ENCODE measurements at regions not wholly inside any gene's neighbourhood (a gene's known extent, or its start where the extent isn't known, plus 50 kb on each side); places are given as distances from the start of the nearest gene placed in this dataset.

GRCh38 chr5:172577267-172577909, 63.7 kb upstream of the NEURL1B start:
- Histone ChIP-seq H3K79me2 (ENCODE audit: control insufficient read depth, insufficient read depth, low read length) (no peaks in the 10 kb centered on the region), H3K27ac (ENCODE audit: control insufficient read depth, insufficient read depth) (no peak overlapping the region), H3K27me3 (replicated peaks in 1 of 2; ENCODE audit: control insufficient read depth in 2 of 2, insufficient read depth in 2 of 2, low read length in 1 of 2) (peaks cover 0 to 2% of the 10 kb centered on the region in 2 experiments; a peak in 2 of 4 replicates), H2AFZ (ENCODE audit: control insufficient read depth, low read depth, low read length) (no peak overlapping the region), H3K9ac (ENCODE audit: control insufficient read depth, insufficient read depth, low read length) (no peak overlapping the region), H3K4me1 (ENCODE audit: control insufficient read depth, insufficient read depth, low read length) (no peaks in the 10 kb centered on the region), H4K20me1 (ENCODE audit: control insufficient read depth, insufficient read depth) (no peaks in the 10 kb centered on the region), H3K36me3 (ENCODE audit: control insufficient read depth in 2 of 2, insufficient read depth in 2 of 2, low read length in 1 of 2) (no peaks in the 10 kb centered on the region), H3K4me2 (ENCODE audit: control insufficient read depth, insufficient read depth) (no peak overlapping the region), H3K4me3 (no peak overlapping the region), H3K9me3 (replicated peaks; ENCODE audit: control insufficient read depth, insufficient read depth, low read length) (no peaks in the 10 kb centered on the region)
- ChIA-PET RAD21 (ENCODE audit: unreplicated experiment) (no interaction called here), POLR2A (interaction anchor here (0.6 to 0.8 kb wide), 2 partner anchors 13 to 969 kb away, joined by 3 to 4 read pairs; no protein-coding TSS in a partner anchor), CTCF (interaction anchor here (0.6 kb wide), 1 partner anchor 715 kb away, joined by 3 read pairs; no protein-coding TSS in a partner anchor), SMC1A (ENCODE audit: uncharacterized antibody, unreplicated experiment) (no interaction called here)
- BruUV-seq (replicated peaks) = no TSS peak
- no peak for ATAC-seq
- no peak for FAIRE-seq
- in situ Hi-C loops (cut with MboI) (no loop called here), intact Hi-C loops (cut with micrococcal nuclease; ENCODE audit: unreplicated experiment) (no loop called here)
- DNase-seq (ENCODE audit: low read depth, low spot score) = no peak
- WGBS (ENCODE audit: insufficient coverage, insufficient replicate concordance, low lambda C conversion rate, missing lambda C conversion rate) = 40% methylated on average over 7 of the region's 7 CpGs
- TF ChIP-seq, protein P1, sequence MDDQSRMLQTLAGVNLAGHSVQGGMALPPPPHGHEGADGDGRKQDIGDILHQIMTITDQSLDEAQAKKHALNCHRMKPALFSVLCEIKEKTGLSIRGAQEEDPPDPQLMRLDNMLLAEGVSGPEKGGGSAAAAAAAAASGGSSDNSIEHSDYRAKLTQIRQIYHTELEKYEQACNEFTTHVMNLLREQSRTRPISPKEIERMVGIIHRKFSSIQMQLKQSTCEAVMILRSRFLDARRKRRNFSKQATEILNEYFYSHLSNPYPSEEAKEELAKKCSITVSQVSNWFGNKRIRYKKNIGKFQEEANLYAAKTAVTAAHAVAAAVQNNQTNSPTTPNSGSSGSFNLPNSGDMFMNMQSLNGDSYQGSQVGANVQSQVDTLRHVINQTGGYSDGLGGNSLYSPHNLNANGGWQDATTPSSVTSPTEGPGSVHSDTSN (IDR thresholded peaks at IDR 0.05; ENCODE audit: insufficient replicate concordance, low read depth, low read length) = no peak
- no peak for TF ChIP-seq MYB (IDR thresholded peaks at IDR 0.05; ENCODE audit: borderline replicate concordance, low read depth, low read length)
- TF ChIP-seq ZNF592 (IDR thresholded peaks at IDR 0.05) = no peak
- TF ChIP-seq ATF7 (IDR thresholded peaks at IDR 0.05; ENCODE audit: low read depth) = no peak
- TF ChIP-seq SUPT20H (IDR thresholded peaks at IDR 0.05; ENCODE audit: borderline replicate concordance, control insufficient read depth, low read depth, low read length) = no peak
- no peak for TF ChIP-seq RCOR1 (conservative IDR thresholded peaks at IDR 0.05; ENCODE audit: low read depth, low read length)
- TF ChIP-seq SMAD1 (IDR thresholded peaks at IDR 0.05; ENCODE audit: low read depth, partially characterized antibody) = no peak
- no peak for TF ChIP-seq ZNF622 (IDR thresholded peaks at IDR 0.05)
- TF ChIP-seq BCLAF1 (IDR thresholded peaks at IDR 0.05) = no peak
- TF ChIP-seq ZNF384 (IDR thresholded peaks at IDR 0.05; ENCODE audit: borderline replicate concordance, low read depth, low read length) = no peak
- TF ChIP-seq NKRF (conservative IDR thresholded peaks at IDR 0.05) = no peak
- no peak for TF ChIP-seq IKZF1 (conservative IDR thresholded peaks at IDR 0.05)
- TF ChIP-seq IRF4 (IDR thresholded peaks at IDR 0.05; ENCODE audit: low read depth, low read length) = no peak
- no peak for TF ChIP-seq NFIC (IDR thresholded peaks at IDR 0.05; ENCODE audit: low read depth, low read length)

Data from GM12878 (cell line).